ENCODE measurements at regions not wholly inside any gene's neighbourhood (a gene's known extent, or its start where the extent isn't known, plus 50 kb on each side); places are given as distances from the start of the nearest gene placed in this dataset.

DNA sequence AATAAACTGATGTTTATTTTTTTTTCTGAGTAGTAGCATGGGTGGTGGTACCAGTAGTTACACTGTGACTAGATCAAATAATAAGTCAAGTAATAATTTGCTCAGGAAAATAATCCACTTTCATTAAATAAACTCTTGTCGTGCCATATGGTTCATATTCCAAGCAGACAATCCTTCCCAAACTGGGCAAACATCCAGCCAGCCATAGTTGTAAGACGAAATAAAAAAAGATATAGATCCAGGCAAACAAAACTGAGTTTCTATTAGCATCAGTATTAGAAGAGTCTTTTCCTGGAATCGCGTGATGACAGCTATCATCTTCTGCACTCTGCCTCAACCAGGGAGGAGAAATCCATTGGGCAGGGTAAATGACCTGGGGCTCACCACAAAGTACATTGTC, 508.4 kb upstream of the GOT2 start:
- intact Hi-C loops (cut with micrococcal nuclease; ENCODE audit: unreplicated experiment): no loop called here
- H3K4me3 ChIP-seq: no peak overlapping the region
- H4K20me1 ChIP-seq (ENCODE audit: insufficient read depth): no peaks in the 10 kb centered on the region
- no peaks in the 10 kb centered on the region for H3K4me1 ChIP-seq (replicated peaks; ENCODE audit: insufficient read depth)
- H3K79me2 ChIP-seq (ENCODE audit: low read depth): no peaks in the 10 kb centered on the region
- no peak for DNase-seq
- no TSS peak for BruUV-seq (replicated peaks)
- 0 out of 2 replicates have a peak, but pooled peaks cover 2% of the 10 kb centered on the region for H3K27me3 ChIP-seq (ENCODE audit: insufficient read depth, low read depth)
- no peaks in the 10 kb centered on the region for H3K9me3 ChIP-seq (ENCODE audit: insufficient read depth, low read depth)
- ChIA-PET POLR2A (ENCODE audit: unreplicated experiment) (no interaction called here), CTCF (no interaction called here)
- TF ChIP-seq, protein P1, sequence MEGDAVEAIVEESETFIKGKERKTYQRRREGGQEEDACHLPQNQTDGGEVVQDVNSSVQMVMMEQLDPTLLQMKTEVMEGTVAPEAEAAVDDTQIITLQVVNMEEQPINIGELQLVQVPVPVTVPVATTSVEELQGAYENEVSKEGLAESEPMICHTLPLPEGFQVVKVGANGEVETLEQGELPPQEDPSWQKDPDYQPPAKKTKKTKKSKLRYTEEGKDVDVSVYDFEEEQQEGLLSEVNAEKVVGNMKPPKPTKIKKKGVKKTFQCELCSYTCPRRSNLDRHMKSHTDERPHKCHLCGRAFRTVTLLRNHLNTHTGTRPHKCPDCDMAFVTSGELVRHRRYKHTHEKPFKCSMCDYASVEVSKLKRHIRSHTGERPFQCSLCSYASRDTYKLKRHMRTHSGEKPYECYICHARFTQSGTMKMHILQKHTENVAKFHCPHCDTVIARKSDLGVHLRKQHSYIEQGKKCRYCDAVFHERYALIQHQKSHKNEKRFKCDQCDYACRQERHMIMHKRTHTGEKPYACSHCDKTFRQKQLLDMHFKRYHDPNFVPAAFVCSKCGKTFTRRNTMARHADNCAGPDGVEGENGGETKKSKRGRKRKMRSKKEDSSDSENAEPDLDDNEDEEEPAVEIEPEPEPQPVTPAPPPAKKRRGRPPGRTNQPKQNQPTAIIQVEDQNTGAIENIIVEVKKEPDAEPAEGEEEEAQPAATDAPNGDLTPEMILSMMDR (conservative IDR thresholded peaks at IDR 0.05): no peak
- TF ChIP-seq EZH2 (IDR thresholded peaks at IDR 0.05; ENCODE audit: low read depth): no peak
- H3K9me2 ChIP-seq (ENCODE audit: insufficient read depth): no peaks in the 10 kb centered on the region
- H3K36me3 ChIP-seq (ENCODE audit: low read depth): no peaks in the 10 kb centered on the region
- no peak overlapping the region for H3K27ac ChIP-seq
- H2AFZ ChIP-seq: no peak overlapping the region
- no peak overlapping the region for H3K4me2 ChIP-seq
- no peaks in the 10 kb centered on the region for H3F3A ChIP-seq (ENCODE audit: insufficient read depth, low read depth)

DNA sequence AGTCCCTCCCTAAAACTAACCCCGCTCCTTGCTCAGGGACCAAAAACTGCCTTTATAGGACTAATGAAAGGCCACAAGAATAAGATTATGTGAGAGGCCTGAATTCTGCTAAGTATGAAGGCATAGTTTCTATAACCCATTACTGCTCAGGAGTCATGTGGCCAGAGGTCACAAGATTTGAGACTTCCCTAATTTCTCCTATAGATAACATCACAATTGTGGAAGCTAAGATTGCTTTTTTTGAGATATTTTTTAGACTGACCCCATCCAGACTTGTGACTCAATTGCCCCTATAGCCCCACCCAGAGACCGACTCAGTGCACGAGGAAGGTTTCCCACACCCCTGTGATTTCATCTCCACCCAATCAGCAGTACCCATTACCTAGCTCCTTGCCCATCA, 504.1 kb upstream of the GOT2 start:
- Histone ChIP-seq H3K27ac (no peak overlapping the region), H3K4me2 (no peak overlapping the region), H4K20me1 (ENCODE audit: insufficient read depth) (no peaks in the 10 kb centered on the region), H3K36me3 (ENCODE audit: low read depth) (no peaks in the 10 kb centered on the region), H3K9me3 (ENCODE audit: insufficient read depth, low read depth) (no peaks in the 10 kb centered on the region), H3F3A (ENCODE audit: insufficient read depth, low read depth) (no peaks in the 10 kb centered on the region), H3K27me3 (ENCODE audit: insufficient read depth, low read depth) (0 out of 2 replicates have a peak, but pooled peaks cover 2% of the 10 kb centered on the region), H3K4me1 (replicated peaks; ENCODE audit: insufficient read depth) (no peaks in the 10 kb centered on the region), H2AFZ (no peak overlapping the region), H3K4me3 (no peak overlapping the region), H3K9me2 (ENCODE audit: insufficient read depth) (no peaks in the 10 kb centered on the region), H3K79me2 (ENCODE audit: low read depth) (no peaks in the 10 kb centered on the region)
- ChIA-PET CTCF (no interaction called here), POLR2A (ENCODE audit: unreplicated experiment) (no interaction called here)
- TF ChIP-seq EZH2 (IDR thresholded peaks at IDR 0.05; ENCODE audit: low read depth): no peak
- TF ChIP-seq, protein P1 (conservative IDR thresholded peaks at IDR 0.05): no peak
- no peak for DNase-seq
- BruUV-seq (replicated peaks): no TSS peak
- intact Hi-C loops (cut with micrococcal nuclease; ENCODE audit: unreplicated experiment): no loop called here

DNA sequence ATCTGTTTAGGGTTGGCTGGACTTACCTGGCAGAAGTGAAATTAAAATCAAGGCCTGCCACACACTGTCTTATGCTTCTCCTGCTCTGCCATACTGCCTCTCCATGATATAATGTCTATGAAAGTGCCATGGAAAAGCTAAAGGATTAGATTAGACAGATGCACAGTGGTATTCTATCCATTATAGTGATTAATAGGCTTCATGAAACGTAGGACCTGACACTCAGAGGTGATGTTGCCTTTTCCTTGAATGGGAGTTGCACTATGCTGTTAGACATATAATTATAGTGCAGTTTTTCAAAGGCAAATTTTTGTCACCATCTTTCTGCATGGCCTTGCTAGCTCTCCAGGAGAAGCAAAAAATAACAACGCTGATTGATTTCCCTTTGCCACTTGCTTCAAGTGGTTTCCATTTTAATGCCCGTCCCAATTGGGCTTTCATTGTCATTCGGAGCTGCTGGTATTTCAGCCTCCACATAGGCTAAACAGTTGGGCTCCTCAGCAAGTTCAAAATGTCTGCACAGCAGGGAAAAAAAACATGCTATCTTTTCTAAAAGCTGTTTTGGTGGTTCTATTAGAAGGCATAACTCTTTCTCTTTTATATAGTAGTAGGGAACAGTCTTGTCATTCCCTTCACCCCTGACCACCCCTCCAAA, 502.8 kb upstream of the GOT2 start:
- ChIA-PET CTCF (no interaction called here), POLR2A (ENCODE audit: unreplicated experiment) (no interaction called here)
- no peaks in the 10 kb centered on the region for H4K20me1 ChIP-seq (ENCODE audit: insufficient read depth)
- H3K4me2 ChIP-seq: no peak overlapping the region
- BruUV-seq (replicated peaks): no TSS peak
- no peaks in the 10 kb centered on the region for H3K36me3 ChIP-seq (ENCODE audit: low read depth)
- H3K9me2 ChIP-seq (ENCODE audit: insufficient read depth): no peaks in the 10 kb centered on the region
- H3K27ac ChIP-seq: no peak overlapping the region
- H2AFZ ChIP-seq: no peak overlapping the region
- TF ChIP-seq, protein P1 (conservative IDR thresholded peaks at IDR 0.05): no peak
- TF ChIP-seq EZH2 (IDR thresholded peaks at IDR 0.05; ENCODE audit: low read depth): no peak
- no peaks in the 10 kb centered on the region for H3K79me2 ChIP-seq (ENCODE audit: low read depth)
- intact Hi-C loops (cut with micrococcal nuclease; ENCODE audit: unreplicated experiment): no loop called here
- no peaks in the 10 kb centered on the region for H3F3A ChIP-seq (ENCODE audit: insufficient read depth, low read depth)
- 0 out of 2 replicates have a peak, but pooled peaks cover 2% of the 10 kb centered on the region for H3K27me3 ChIP-seq (ENCODE audit: insufficient read depth, low read depth)
- no peak for DNase-seq
- no peaks in the 10 kb centered on the region for H3K9me3 ChIP-seq (ENCODE audit: insufficient read depth, low read depth)
- no peaks in the 10 kb centered on the region for H3K4me1 ChIP-seq (replicated peaks; ENCODE audit: insufficient read depth)
- no peak overlapping the region for H3K4me3 ChIP-seq

Data from PC-9 (cell line).